ENCODE measurements at regions not wholly inside any gene's neighbourhood (a gene's known extent, or its start where the extent isn't known, plus 50 kb on each side); places are given as distances from the start of the nearest gene placed in this dataset.

DNA sequence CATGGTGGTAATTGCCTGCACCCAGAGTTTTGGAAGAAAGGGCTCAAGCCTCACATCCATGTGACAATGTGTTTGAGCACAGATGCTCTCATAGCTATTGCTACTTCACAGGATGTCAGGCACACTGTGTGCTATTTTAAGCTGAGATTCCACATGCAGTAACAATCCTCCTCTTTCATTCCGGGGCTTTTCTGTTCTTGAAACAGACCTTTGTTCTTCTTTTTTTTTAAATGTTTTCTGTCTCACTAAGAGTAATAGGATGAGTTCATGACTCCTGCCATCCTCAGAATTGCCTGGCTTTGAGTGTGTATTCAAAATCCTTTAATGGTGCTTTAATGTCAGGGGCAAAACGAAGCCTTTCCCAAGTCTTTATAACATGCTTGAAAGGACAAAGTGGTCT, 198.9 kb downstream of the ABCC12 start:
- no peaks in the 10 kb centered on the region for H3K79me2 ChIP-seq (ENCODE audit: insufficient read depth, low read length)
- no peak overlapping the region for H2AFZ ChIP-seq (ENCODE audit: low read length)
- no peak overlapping the region for H3K4me3 ChIP-seq (ENCODE audit: low read length, poor library complexity, severe bottlenecking)
- H3K4me1 ChIP-seq (ENCODE audit: insufficient read depth, low read length, poor library complexity, severe bottlenecking) = peaks cover 6% of the 10 kb centered on the region
- no peaks in the 10 kb centered on the region for H3K9me2 ChIP-seq (replicated peaks; ENCODE audit: low read depth, low read length)
- TF ChIP-seq EZH2phosphoT487 (IDR thresholded peaks at IDR 0.05; ENCODE audit: borderline replicate concordance) = no peak
- TF ChIP-seq, protein P1, sequence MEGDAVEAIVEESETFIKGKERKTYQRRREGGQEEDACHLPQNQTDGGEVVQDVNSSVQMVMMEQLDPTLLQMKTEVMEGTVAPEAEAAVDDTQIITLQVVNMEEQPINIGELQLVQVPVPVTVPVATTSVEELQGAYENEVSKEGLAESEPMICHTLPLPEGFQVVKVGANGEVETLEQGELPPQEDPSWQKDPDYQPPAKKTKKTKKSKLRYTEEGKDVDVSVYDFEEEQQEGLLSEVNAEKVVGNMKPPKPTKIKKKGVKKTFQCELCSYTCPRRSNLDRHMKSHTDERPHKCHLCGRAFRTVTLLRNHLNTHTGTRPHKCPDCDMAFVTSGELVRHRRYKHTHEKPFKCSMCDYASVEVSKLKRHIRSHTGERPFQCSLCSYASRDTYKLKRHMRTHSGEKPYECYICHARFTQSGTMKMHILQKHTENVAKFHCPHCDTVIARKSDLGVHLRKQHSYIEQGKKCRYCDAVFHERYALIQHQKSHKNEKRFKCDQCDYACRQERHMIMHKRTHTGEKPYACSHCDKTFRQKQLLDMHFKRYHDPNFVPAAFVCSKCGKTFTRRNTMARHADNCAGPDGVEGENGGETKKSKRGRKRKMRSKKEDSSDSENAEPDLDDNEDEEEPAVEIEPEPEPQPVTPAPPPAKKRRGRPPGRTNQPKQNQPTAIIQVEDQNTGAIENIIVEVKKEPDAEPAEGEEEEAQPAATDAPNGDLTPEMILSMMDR (conservative IDR thresholded peaks at IDR 0.05; ENCODE audit: low read length) = no peak
- H3K27me3 ChIP-seq (ENCODE audit: insufficient read depth, low read length, poor library complexity, severe bottlenecking) = peaks cover 8% of the 10 kb centered on the region
- no peak overlapping the region for H3K4me2 ChIP-seq (ENCODE audit: low read depth, low read length, poor library complexity, severe bottlenecking)
- H4K20me1 ChIP-seq (ENCODE audit: insufficient read depth, low read length, poor library complexity, severe bottlenecking) = no peaks in the 10 kb centered on the region
- no peaks in the 10 kb centered on the region for H3F3A ChIP-seq (ENCODE audit: low read depth)
- no peak overlapping the region for H3K9ac ChIP-seq (ENCODE audit: low read depth, low read length, poor library complexity, severe bottlenecking)
- no peaks in the 10 kb centered on the region for H3K36me3 ChIP-seq (ENCODE audit: insufficient read depth, low read length)
- H3K9me3 ChIP-seq (ENCODE audit: insufficient read depth, low read depth, low read length) = no peaks in the 10 kb centered on the region

DNA sequence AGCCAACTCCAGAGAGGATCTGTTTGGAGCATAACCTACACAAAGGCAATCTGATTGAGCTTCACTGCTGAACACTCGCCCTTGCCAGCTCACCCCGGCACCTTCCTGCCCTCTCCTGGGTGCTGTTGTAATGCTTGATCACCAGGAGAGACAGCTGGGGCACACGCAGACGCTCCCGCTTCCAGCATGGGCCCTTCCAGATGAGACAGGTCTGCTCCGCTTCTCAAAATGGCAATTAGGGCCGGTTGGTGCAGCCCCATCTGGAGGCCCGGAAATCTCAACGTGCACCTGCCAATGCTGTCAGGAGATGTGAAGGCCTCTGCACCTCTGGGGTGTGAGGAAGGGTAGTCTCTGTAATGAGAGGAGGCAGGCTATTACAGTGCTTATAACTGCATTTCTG, 206.1 kb downstream of the ABCC12 start:
- no peak overlapping the region for H3K9ac ChIP-seq (ENCODE audit: low read depth, low read length, poor library complexity, severe bottlenecking)
- H3K9me2 ChIP-seq (replicated peaks; ENCODE audit: low read depth, low read length) = no peaks in the 10 kb centered on the region
- H3K36me3 ChIP-seq (ENCODE audit: insufficient read depth, low read length) = no peaks in the 10 kb centered on the region
- no peak overlapping the region for H3K4me2 ChIP-seq (ENCODE audit: low read depth, low read length, poor library complexity, severe bottlenecking)
- no peak overlapping the region for H2AFZ ChIP-seq (ENCODE audit: low read length)
- H3K79me2 ChIP-seq (ENCODE audit: insufficient read depth, low read length) = no peaks in the 10 kb centered on the region
- no peaks in the 10 kb centered on the region for H3K27me3 ChIP-seq (ENCODE audit: insufficient read depth, low read length, poor library complexity, severe bottlenecking)
- H3K9me3 ChIP-seq (ENCODE audit: insufficient read depth, low read depth, low read length) = no peaks in the 10 kb centered on the region
- H3K4me3 ChIP-seq (ENCODE audit: low read length, poor library complexity, severe bottlenecking) = no peak overlapping the region
- H4K20me1 ChIP-seq (ENCODE audit: insufficient read depth, low read length, poor library complexity, severe bottlenecking) = no peaks in the 10 kb centered on the region
- H3F3A ChIP-seq (ENCODE audit: low read depth) = no peaks in the 10 kb centered on the region
- H3K4me1 ChIP-seq (ENCODE audit: insufficient read depth, low read length, poor library complexity, severe bottlenecking) = no peaks in the 10 kb centered on the region
- TF ChIP-seq, protein P1 (conservative IDR thresholded peaks at IDR 0.05; ENCODE audit: low read length) = no peak
- TF ChIP-seq EZH2phosphoT487 (IDR thresholded peaks at IDR 0.05; ENCODE audit: borderline replicate concordance) = no peak

DNA sequence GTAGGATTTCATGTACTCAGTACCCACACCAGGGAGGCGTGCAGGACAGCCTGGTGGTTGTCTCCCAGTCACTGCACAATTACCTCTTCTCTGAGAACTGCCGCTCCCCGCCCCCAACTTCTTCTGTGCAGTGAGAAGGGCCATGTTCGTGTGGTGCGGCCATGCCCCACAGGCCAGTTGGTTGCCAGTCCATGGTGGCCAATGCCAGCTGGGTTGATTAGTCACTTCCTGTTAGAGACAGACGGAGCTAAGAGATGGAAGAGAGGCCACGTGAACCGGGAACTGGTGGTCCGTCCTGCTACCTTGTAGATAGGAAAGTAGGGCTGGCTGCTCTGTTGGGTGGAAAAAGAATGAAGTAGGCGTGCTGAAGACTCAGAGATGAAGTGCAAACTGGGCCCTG, 206.5 kb downstream of the ABCC12 start:
- Histone ChIP-seq H3K79me2 (ENCODE audit: insufficient read depth, low read length) (no peaks in the 10 kb centered on the region), H3K4me3 (ENCODE audit: low read length, poor library complexity, severe bottlenecking) (no peak overlapping the region), H3K4me1 (ENCODE audit: insufficient read depth, low read length, poor library complexity, severe bottlenecking) (no peaks in the 10 kb centered on the region), H3K9me2 (replicated peaks; ENCODE audit: low read depth, low read length) (no peaks in the 10 kb centered on the region), H3K4me2 (ENCODE audit: low read depth, low read length, poor library complexity, severe bottlenecking) (no peak overlapping the region), H4K20me1 (ENCODE audit: insufficient read depth, low read length, poor library complexity, severe bottlenecking) (no peaks in the 10 kb centered on the region), H3K27me3 (ENCODE audit: insufficient read depth, low read length, poor library complexity, severe bottlenecking) (no peaks in the 10 kb centered on the region), H3K36me3 (ENCODE audit: insufficient read depth, low read length) (no peaks in the 10 kb centered on the region), H2AFZ (ENCODE audit: low read length) (no peak overlapping the region), H3F3A (ENCODE audit: low read depth) (no peaks in the 10 kb centered on the region), H3K9ac (ENCODE audit: low read depth, low read length, poor library complexity, severe bottlenecking) (no peak overlapping the region), H3K9me3 (ENCODE audit: insufficient read depth, low read depth, low read length) (no peaks in the 10 kb centered on the region)
- TF ChIP-seq, protein P1 (conservative IDR thresholded peaks at IDR 0.05; ENCODE audit: low read length) = no peak
- no peak for TF ChIP-seq EZH2phosphoT487 (IDR thresholded peaks at IDR 0.05; ENCODE audit: borderline replicate concordance)

All from Loucy (cell line).